GM18867 (cell line): ENCODE measurements at regions not wholly inside any gene's neighbourhood (a gene's known extent, or its start where the extent isn't known, plus 50 kb on each side); places are given as distances from the start of the nearest gene placed in this dataset.

Experiments
- ATAC-seq: cut with Tn5 transposase; IDR thresholded peaks from one replicate; pipeline ENCODE4 v1.9.1; 2021; ENCODE audit warnings: mild to moderate bottlenecking, moderate library complexity; ENCODE audit not compliant: unreplicated experiment

DNA sequence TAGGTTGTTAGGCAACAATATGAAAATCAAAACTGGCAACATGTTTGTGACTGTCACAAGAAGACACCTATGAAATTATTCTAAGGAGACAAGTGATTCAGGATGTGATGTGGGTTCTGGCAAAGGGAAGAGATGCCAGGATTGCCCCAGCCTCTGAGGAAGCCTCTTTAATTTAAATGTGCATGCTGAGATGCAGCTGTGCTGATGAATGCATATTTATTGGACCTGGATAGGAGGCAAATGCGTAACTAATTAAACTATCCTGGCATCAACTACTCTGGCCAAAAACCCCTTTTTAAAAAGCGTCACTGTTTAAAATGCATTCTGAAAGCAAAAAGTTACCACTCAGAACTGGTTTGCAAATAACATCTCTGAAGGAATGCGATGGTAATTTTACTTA, 176.5 kb upstream of the DPH6 start:
- no peak for ATAC-seq

DNA sequence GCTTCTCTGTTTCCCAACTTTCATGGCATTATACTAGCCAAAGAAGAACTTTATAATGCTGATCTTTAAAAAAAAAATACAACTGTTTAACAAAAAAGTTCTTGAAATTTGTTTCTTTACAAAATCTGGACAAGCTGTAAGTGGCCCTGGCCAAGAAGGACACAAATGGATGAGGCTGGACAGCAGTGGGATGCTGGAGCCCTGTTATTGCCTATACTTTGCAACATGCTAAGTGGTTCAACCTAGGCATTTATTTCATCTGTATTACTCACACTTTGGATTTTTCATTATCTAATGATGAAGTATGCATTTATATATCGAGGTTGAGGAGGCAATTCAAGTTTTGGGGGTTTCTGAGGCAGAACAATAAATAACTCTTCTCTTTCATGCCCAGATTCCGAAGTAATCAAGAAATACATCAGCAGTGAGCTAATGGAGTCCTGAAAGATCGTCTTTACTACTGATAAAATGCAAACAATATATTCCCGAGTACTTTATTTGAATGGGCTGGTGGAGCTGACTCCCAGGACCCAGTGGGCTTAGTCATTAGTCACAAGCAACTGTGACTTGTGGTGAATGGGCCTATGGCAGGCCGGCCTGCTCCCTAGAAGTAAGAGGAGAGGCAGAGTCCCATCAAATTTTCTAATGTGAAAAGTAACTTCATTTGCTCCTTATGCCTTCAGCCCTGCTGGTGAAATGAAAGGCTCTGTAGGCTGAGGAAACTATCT, 177.3 kb upstream of the DPH6 start:
- ATAC-seq = no peak

DNA sequence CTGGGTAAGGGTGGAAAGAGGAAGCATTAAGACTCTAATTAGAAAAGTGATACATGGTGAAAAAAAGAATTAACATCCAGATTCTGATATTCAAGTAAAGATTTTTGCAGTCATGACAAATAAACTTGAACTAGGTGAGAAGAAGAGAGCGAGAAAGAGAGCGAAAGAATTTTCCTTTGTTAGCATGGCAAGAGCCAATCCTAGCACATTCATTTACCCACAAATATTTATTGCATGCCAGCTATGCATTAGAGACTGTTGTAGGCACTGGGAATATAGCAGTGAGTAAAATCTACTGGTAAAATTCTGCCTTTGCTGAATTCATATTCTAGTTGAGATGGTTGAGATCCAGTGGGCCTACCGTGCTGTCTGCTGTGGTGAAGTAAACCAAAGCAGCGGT, 177.9 kb upstream of the DPH6 start:
- no peak for ATAC-seq

DNA sequence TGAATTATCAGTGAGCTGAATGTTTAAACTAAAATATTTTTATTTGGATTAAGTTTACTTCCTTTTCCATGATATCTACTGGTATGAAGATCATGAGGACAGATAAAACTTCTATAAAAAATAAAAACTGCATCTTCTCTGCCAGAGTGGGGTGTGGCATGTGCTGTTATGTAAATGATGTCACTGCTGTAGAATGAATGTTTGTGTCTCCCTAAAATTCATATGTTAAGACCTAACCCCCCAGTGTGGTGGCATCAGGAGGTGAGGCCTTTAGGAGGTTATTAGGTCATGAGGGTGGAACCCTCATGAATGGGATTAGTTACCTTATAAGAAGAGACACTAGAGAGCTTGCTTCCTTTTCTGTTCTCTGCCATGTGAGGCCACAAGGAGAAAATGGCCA, 178.7 kb upstream of the DPH6 start:
- ATAC-seq = no peak

DNA sequence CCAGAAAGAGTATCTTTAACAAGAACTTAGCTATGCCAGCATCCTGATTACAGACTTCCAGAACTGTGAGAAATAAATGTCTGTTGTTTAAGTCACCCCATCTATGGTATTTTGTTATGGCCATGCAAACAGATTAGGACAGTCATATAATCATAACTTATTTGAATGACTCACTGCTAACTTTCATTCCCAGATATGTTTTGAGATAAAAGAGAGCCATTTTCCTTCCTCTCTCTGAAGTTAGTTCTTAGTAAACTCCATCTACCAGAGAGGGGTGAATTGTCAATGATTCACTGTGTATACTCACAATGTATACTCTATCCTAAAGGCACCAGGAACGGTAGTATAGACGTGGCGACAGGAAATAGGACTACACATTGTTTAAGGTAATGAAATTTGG, 179.4 kb upstream of the DPH6 start:
- no peak for ATAC-seq

DNA sequence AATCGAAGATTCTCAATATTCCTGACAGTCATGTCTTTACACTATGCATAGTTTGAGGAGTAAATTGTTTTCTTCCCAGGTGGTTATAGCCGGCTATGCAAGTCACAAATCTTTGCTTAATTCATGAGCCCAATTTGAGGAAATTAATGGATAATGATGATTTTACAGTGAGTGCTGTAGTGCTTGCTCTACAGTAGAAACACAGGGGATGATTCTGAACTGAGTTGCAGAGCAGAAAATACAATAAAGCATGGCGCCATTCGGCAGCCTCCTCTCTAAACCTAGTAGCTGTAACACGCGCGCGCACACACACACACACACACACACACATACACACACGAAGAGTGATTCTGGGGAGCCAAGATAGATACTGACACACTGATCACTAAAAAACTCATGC, 181.7 kb upstream of the DPH6 start:
- no peak for ATAC-seq

DNA sequence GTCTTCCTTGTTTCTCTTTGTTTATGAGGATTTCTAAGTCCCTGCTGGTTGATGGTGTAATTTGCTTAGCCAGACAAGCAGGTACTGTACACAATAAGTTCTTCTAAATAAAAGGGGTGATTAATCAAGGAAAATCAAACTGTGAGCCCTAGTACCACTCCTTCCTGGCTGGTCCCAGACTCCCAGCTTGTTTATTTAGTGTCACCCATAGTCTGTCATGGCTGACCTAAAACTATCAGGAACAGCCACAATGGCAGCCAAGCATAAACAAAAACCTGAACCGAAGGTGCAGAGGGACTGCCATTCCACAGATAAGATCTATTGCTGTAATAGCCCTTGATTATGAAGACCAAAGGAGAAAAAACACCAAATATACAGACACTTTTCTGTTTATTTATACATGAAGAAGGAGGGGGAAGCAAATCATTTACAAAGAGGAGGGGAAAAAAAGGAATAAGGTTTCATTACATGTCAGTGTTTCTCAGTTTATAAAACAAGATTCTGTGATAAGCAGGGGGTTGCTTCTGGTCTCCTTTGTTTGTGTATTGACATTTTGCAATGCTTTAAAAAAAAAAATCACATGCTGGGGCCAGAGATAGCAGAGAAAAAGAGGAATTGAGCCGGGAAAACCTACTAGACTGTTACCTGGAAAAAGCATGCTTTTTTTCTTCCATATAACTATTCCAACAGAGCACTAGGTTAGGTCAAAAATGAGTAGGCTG, 182.4 kb upstream of the DPH6 start:
- ATAC-seq = no peak

DNA sequence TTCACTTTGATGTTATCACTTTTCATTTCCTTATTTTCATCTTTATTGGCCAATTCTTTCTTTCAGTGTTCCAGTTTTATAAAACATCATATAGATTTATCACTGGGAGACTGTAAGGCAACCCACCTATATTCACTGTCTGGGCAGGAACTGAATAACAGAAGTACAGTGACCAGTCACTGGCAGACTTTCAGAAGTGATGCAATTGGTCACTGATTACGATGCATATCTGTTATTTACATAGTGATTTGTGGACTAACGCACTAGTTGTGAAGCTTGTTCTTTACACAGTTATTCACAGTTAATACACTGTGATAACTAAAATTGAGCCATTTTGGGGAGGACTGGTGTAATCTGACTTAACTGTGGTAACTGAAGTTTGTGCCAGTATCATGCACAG, 190.2 kb upstream of the DPH6 start:
- ATAC-seq = no peak

DNA sequence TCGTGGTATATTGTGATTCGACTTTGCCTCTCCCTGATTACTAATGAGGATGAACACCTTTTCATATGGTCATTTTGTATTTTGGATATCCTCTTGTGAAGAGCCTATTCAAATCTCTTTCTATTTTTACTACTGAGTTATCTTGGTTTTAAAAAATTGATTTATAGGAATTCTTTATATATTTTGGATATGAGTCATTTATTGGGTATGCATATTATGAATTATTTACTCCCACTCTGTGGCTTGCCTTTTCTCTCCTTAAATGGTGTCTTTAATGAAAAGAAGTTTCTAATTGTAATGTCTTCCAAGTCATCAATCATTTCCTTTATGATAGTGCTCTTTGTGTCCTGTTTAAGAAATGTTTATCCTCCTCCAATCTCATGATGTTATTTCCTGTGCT, 191.5 kb upstream of the DPH6 start:
- no peak for ATAC-seq

DNA sequence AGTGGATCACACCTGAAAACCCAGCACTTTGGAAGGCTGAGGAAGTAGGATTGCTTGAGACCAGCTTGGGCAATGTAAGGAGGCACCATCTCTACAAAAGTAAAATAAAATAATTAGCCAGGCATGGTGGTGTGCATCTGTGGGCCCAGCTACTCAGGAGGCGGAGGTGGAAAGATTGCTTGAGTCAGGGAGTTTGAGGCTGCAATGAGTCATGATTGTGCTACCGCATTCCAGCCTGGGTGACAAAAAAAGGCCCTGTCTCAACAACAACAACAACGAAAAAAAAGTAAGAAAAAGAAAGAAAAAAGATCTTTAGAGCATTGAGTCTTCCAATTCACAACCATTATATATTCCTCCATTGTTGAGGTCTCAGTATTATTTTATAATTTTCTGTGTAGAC, 192.4 kb upstream of the DPH6 start:
- no peak for ATAC-seq

DNA sequence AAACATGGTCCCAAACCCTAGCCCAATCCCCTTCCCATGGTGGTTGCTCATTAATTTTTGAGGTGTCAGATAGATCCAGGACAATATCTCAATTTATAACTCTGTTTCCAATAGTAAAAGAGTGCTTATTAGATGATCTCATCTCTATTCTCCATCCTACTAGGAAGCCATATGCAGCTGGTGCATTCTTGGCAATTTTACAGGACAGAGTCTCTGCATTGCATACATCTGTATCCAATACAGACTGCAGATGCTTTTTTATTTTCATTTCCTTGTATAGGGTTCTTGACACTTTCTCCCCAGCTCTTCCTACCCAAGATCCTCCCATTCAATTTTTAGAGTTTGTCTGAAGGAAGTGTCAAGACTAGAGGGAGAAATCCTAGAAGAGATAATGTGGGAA, 194.8 kb upstream of the DPH6 start:
- ATAC-seq = no peak

DNA sequence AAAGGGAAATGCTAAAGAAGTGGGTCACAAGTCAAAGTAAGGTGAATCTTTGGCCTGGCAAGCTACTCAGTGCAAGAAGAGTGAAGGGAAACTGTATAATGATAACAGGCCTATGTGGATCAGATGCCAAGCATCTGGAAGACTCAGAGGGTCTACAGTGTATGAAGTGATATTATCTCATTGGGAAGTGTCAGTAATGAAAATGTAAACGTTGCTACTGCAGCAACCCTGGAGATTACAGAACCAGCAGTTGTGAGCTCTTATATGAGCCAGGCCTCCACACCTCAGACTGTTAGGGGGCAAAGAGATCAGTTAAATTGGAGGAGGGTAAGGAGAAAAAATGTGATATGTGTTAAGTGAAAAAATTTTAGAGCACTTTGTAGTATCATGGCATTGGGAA, 195.4 kb upstream of the DPH6 start:
- no peak for ATAC-seq

DNA sequence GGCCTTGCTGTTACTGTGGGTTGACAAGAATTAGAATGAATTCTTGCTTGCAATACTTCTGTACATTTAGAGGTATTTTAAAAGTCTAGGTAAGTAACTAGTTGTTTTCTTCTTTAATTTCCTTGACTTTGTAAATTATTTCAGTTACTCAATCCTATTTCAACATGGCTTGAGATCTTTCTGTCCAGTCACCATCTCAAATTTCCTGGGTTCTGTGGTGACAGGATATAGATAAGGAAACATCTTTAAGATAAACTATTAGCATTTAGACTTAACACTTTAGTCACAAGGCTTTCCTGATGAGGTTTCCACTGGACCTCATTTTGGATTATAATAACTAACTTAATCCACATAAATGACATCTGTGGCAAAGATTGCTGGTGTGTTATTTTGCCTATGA, 195.9 kb upstream of the DPH6 start:
- ATAC-seq = no peak

DNA sequence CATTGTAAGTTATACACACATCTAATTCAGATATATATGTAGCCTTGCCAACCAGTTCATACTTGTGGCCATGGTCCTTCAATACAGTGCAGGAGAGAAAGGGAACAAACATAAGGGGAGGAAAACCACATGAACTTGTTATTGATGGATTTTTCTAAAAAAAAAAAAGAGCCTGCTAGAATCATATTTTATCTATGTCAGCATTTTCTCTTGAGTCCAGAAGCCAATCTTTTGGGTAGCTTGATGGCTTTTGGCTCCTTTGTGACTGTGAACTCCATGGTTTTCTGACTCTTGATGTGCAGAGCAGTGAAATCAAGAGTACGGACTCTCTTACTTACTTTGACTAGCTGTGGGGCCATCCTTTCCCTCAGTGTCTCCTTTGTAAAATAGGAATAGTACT, 197.4 kb upstream of the DPH6 start:
- no peak for ATAC-seq

DNA sequence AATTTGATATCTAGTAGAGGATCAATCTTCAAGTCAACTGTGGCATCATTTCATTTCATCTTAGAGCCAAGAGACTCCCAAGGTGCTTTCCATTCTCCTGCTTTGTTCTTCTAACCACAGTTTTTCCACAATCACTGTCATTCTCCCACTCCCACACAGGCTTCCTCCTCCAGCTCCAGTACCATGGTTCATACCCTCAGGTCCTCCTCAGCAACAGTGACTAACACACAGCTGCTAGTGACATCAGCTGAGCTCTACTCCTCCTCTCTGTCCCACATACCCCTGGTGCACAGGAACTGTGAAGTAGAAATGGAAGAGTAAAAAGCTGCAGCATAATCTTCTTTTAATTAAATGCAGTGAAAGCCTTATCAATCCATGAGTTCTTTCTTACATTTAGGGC, 200.2 kb upstream of the DPH6 start:
- peak; percentile 75 for ATAC-seq

DNA sequence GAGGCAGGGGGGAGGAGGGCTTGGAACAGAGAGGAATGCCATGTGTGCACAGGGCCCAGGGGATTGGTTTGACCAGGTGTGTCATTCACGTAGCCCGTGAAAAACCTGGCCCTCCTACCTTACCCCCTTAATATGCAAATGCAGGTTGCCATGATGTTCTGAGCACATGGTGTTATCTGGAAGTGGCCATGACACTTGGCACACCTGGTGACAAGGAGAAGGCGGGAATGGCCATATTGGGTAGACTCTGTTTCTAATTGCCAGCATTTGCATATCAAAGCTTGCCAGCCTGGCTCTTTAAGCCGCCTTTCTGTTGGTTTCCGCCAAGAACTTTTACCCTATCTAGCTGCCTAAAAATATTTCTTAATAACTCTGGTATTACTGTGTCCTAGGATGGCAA, 202.1 kb upstream of the DPH6 start:
- ATAC-seq = no peak

DNA sequence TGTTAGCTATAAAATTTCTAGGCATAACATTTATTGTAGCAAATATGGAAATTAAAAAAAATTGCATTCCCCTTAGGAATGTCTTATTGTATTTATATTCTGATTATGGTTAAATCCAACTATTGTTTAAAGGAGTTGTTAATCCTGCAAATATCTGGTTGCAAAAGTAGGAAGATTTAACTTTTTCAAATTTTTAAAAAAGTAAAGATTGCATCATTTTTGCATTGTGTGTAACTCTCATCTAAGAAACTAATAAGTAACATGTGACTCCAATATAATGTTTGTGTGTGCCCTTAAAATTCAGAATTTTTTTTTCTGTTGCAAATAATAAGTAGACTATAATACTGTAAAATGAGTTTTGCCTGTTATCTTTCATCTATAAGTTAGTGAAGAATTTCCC, 204.1 kb upstream of the DPH6 start:
- no peak for ATAC-seq

DNA sequence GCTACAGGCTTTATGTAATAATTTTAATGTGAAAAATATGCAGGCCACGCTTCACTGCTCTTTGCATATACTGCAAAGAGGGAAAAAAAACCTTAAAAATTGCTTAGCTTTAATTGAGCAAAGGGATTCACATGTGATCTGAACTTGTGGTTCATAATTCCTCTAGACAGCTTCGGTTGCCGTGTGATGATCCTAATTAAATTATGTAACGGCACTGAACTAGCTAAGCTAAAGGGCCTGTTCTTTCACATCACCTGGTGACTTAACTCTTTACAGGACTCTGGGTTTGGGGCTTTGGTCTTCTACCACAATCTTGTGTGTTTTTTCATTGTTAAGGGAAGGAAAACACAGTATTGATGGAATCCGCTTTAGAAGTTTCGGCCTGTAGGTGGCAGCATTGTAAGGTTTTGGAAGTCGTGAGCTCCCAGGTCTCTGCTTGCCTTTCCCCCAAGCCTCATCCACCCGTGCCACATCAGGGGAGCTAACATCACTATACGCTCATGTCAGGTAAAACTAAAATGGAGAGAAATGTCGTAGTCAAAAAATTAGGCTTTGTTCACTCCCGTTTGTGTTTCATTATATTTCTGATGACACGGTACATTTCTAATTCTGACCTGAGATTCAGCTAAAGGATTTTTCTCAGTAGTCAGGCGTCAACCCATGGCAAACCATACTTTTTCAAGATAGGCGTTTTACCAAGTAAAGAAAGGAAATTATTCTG, 205.6 kb upstream of the DPH6 start:
- ATAC-seq = peak; percentile 84

DNA sequence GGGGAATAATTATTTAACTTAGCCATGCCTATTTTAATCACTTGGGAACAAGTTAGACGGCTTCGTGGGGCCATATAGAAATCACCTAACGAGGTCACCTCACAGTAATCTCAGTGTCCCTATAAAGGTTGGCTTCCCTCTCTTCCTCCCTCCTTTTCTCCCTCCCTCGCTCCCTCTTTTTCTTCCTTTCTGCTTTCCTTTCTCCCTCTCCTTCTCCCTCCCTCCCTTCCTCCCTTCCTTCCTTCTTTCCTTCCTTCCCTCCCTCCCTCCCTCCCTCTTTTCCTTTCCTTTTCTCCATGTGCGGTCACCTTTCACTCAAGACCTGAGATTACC, 206.1 kb upstream of the DPH6 start:
- no peak for ATAC-seq

DNA sequence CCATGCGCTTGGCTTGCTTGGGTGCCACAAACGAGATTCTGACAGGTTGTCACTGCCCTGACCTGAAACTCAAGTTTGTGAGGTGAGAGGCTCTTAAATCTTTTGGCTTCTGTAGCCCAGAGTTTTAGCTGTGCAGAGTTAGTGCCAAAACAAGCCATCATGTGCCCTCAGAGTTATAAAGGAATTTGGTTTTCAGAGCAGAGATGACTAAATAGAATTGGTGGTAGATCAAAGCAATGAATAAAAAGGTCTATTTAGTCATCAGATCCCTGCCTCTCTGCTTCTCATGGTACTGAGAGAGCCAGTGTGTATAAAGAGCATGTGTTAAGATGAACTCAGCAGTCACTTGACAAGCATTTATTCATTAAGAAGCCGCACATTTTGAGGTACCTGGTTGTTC, 207.5 kb upstream of the DPH6 start:
- no peak for ATAC-seq

DNA sequence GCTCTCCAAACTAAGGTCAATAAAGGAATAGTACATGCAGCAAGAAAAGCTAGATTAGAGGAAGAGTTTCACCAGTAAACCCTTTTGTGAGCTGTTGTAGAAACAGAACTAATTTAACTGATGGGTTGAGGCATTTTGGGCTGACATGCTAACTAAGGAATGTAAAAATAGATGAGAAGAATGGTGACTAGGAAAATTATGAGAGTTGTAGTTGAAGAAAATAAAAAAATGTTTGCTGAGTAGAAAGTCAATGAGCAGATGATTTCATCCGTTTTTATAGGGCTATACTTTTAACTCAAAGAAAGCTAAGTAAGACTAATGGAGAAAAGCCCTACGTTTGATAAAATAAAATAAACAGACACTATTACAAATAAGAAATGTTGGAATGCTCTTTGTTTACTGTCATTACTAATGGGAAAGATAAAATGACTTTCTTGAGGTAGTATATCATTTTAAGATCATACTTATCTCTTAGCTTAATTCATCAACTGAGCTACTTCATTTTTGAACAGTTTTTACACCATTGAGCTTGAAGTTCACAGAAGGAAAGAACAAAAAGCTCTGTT, 209.4 kb upstream of the DPH6 start:
- no peak for ATAC-seq

DNA sequence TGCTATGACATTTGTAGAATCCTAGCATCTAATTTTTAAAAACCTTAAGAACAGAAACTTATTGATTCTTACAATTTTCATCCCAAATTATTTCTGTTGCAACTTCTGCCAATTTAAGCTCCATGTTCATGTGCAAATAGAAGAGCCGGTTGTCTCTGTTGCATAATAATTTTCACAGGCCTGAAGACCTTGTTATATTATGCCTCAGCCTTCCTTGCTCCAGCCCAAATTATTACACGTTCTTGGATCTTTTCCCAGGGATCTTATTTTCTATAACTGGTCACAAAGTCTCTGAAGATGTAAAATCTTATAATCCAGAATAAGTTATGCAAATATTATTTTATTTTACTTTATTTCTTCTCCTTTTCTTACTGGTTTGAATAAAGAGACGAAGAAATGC, 210.7 kb upstream of the DPH6 start:
- ATAC-seq = no peak
